ENCODE measurements at regions not wholly inside any gene's neighbourhood (a gene's known extent, or its start where the extent isn't known, plus 50 kb on each side); places are given as distances from the start of the nearest gene placed in this dataset.

DNA sequence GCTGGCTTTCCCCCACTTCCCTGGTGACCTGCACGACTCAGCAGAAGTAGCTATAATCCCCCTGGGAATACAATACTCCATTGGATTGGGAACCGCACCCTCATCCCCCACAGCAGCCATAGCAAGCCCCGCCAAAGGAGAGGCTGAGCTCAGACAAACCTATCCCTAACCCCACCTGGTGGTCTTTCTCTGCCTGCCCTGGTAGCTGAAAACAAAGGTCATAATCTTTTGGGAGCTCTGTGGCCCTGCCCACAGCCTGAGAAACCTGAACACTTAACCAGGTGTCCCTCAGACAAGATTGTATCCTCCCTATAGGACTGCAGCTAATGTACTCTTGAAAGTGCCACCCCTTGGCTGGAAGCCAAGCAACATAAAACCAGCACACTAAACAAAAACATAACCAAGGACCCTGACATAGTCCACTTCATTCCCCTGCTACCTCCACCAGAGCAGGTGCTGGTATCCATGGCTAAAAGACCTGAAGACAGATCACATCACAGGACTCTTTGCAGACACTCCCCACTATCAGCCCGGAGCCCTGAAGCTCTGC lies 71.6 kb upstream of the RUNX1 start:
- no peak overlapping the region for H3K27ac ChIP-seq (ENCODE audit: low read depth, low read length)
- WGBS, 3 donors, result 70 to 84% (median 81%) methylated on average over 4 of the region's 4 CpGs

DNA sequence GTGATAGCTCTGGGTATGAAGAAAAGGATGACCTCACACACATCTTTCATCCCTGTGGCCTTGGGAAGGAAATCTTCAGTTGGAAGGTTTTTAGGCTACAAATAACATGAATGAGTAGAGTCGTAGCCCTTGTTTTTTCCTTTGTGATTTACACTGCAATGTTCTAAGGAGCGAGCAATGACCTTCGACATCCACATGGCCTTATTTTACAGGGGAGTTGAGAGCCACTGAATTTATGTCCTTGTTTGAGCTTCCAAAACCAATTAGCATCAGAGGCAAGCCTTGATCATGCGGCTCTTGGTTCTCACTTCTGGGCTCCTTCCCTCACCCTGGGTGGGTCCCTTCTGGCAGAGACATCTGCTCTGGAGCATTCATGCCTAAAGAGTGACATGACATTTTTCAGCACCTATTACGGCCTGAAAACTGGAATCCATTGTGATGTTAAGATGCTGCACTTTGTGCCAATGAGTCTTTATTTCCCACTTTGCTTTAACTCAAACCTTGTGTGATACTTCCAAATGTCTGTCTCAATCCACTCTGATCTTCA lies 70.5 kb upstream of the RUNX1 start:
- WGBS, 3 donors, result 87 to 90% (median 87%) methylated on average over 5 of the region's 5 CpGs
- no peak overlapping the region for H3K27ac ChIP-seq (ENCODE audit: low read depth, low read length)

GRCh38 chr21:35116777-35117176 lies 67.7 kb upstream of the RUNX1 start:
- WGBS, 3 donors, result 89 to 98% (median 94%) methylated on average over 2 of the region's 2 CpGs
- no peak overlapping the region for H3K27ac ChIP-seq (ENCODE audit: low read depth, low read length)

- no peak overlapping the region for H3K27ac ChIP-seq (ENCODE audit: low read depth, low read length)
- 62 to 72% (median 71%) methylated on average over 2 of the region's 2 CpGs for WGBS, 3 donors
Measured at GRCh38 chr21:35113064-35113463, 64.0 kb upstream of the RUNX1 start.

- H3K27ac ChIP-seq (ENCODE audit: low read depth, low read length), result no peak overlapping the region
- 67 to 73% (median 73%) methylated on average over 4 of the region's 4 CpGs for WGBS, 3 donors
Measured at GRCh38 chr21:35111321-35111930, 62.3 kb upstream of the RUNX1 start.

GRCh38 chr21:35108887-35109286 lies 59.8 kb upstream of the RUNX1 start:
- 68 to 78% (median 69%) methylated on average over 3 of the region's 3 CpGs for WGBS, 3 donors
- H3K27ac ChIP-seq (ENCODE audit: low read depth, low read length), result no peak overlapping the region

GRCh38 chr21:35107520-35107919 lies 58.4 kb upstream of the RUNX1 start:
- H3K27ac ChIP-seq (ENCODE audit: low read depth, low read length), result no peak overlapping the region
- 74 to 86% (median 79%) methylated on average over 6 of the region's 6 CpGs for WGBS, 3 donors

GRCh38 chr21:35106246-35106835 lies 57.2 kb upstream of the RUNX1 start:
- 62 to 72% (median 65%) methylated on average over 11 of the region's 11 CpGs for WGBS, 3 donors

GRCh38 chr21:35102488-35103371 lies 53.6 kb upstream of the RUNX1 start:
- no peak overlapping the region for H3K27ac ChIP-seq (ENCODE audit: low read depth, low read length)
- WGBS, 3 donors, result 23 to 62% (median 36%) methylated on average over 8 of the region's 8 CpGs

More at GRCh38 chr21:35106246-35106835, 57.2 kb upstream of the RUNX1 start:
- no peak overlapping the region for H3K27ac ChIP-seq (ENCODE audit: low read depth, low read length)

DNA sequence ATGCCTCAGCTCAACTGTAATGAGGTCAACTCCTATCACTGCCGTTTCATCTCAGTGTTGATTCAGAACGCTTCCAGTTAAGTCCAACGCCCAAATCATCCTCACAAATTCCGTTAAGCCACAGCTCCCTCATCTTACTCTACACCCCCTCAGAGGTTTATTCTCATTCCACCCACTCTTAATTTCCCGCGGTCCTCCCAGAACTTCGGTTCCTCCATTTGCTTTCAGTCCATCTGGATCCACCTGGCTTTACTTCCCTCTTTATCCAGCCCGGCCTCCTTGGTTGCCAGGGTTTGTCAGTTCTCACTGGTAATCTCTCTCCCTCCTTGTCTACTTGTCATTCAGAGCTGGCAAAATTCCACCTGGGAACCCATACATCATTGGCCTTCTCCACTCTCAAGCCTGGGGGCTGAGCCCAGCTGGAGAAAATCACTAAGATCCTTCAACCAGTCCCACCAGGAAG lies 51.3 kb upstream of the RUNX1 start:
- WGBS, 3 donors, result 77 to 82% (median 79%) methylated on average over 8 of the region's 8 CpGs

DNA sequence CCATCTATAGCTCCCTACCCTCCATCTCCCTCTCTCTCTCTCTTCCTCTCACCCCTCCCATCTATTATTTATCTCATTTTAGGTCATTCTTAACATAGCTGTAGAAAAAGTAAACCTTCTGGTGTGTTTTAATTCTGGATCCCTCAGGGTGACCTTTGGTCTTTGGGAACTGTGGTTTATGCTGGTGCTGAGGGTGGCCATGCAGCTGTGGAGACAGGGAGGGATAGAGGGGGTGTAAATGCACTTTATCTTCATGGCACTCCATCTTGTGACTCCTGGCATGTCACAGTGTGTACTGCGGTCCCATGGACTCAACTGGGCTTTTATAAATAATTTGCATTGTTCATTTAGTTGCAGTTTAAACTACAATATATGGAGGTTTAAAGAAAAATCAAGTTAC lies 50.2 kb upstream of the RUNX1 start:
- no peak overlapping the region for H3K27ac ChIP-seq (ENCODE audit: low read depth, low read length)
- WGBS, 3 donors, result 84 to 91% (median 91%) methylated on average over 1 of the region's 1 CpG

More for the DNA sequence above, 51.3 kb upstream of the RUNX1 start:
- H3K27ac ChIP-seq (ENCODE audit: low read depth, low read length), result no peak overlapping the region
